NCI-H1436 (cell line): ENCODE measurements at regions not wholly inside any gene's neighbourhood (a gene's known extent, or its start where the extent isn't known, plus 50 kb on each side); places are given as distances from the start of the nearest gene placed in this dataset.

Experiments used
- DNase-seq: peaks from one replicate; lab custom pipeline; 2025; lab: John Stamatoyannopoulos, UW

DNA sequence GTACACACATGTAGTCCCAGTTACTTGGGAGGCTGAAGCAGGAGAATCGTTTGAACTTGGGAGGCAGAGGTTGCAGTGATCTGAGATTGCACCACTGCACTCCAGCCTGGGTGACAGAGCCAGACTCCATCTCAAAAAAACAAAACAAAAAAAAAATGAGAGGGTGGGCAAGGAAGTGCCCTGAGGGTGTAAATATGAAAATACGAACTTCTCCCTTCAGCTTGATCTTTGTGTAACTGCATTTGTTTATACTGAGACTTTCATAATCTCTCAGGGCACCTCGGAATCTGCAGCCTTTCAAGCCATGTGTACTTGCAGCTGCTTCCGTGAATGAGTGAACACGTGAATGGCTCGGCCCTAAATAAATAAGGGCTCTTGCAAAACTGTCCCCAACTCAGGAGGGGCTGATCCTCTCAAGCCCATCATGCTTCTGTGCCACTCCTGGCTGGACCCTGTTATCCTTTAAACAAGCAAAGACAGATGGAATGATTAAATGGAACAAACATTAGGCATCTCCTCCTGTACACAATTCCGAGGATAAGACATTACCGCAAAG lies 96.8 kb downstream of the BOD1L2 start:
- DNase-seq: no peak

DNA sequence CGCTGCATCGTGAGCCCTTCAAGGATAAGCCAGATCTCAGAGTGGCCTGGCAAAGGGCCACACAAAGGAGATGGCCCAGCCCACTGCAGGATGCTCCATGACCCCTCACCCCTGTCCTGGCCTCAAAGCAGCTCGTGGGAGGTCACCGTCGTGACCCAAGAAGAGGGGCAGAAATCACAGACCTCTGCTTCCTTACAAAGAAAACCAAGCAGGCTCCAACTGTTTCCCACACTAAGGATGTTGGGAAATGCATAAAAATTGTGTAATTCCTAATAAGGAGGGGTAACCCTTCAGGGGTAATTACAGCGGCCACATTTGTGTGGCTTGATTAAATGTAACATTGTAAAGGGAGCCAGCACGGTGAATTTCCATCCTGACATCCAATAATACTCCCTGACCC lies 102.3 kb downstream of the BOD1L2 start:
- DNase-seq: no peak

DNA sequence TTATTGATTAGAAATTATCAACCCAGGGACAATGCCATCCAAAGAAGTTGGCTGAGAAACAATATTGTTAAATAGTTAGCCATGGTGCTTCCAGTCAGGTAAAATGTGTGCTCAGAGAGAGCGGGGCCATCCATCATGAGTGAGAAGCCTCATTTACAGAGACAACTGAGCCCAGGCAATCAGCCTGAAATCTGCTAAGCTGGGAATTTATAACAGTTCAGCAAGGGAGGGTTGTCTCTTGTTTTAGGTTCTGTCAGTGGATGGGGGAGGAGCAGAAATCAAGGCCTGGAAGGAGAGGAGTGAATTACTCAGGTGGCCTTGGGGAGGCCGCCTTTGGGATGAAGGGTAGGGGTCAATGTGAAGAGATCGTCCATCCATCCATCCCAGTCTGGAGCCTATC lies 102.5 kb upstream of the ST8SIA3 start:
- DNase-seq: no peak

DNA sequence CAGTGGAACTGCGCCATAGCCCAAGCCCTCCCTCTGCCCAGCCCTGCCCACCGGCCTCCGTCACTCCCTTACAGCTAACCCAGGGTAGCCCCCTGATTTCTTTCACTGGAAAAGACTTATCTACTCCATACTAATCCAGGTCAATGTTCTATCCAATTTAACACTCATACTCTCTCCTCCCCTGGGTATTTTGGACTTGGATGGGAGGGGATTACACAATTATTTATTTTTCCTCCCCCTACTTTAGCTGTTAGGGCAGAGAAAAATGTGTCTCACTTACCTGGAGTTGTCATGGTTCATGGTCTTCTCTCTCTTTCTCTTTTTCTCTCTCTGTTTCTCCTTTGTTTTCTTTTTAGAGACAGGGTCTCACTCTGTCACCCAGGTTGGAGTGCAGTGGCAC lies 100.6 kb upstream of the ST8SIA3 start:
- DNase-seq: no peak

DNA sequence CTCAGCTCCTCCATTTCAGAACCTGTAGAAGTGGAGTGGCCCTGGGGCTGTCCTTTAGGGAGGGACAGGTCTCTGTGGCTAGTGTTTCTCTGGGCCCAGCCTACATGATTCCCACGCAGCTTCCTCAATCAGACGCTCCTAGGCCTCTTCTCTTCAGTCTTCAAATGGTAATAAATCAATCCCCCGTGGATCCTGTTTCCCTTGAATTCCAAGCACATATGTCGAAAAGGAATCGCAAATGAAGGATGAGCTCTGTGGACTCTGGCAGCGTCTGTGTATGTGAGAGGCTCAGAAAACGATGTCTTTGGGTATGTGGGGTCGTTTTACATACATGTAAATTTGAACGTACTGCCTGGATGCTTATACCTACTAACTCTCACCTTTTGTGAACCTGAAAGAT lies 98.5 kb upstream of the ST8SIA3 start:
- no peak for DNase-seq

DNA sequence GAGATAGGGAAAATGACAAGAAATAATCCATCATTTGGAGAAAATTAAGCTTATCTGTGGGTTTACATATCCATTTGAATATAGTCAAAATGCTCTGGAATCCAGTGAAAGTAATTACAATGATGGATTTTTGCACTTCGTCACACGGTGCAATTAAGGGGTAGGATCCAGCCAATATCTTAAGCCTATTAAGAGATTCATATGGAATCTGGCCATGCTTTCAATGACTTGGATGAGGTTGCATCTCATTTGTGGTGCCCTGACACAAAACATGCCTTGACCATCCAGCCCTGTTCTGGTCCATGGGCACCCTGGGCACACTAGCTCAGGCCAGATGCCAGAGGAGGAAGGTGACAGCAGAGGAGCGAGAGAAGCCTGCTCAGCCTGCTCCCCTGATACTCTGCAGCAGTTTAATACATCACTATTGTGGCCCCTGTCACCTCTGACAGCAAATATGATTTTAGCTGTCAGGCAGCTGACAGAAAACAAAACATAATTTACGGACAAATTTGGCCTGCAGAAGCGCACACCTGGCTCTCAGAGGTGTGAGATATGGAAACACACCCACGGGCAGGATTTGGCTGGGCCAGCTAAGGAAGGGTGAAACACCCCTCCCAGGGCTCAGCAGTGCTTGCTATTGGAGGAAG lies 94.1 kb upstream of the ST8SIA3 start:
- DNase-seq: no peak

DNA sequence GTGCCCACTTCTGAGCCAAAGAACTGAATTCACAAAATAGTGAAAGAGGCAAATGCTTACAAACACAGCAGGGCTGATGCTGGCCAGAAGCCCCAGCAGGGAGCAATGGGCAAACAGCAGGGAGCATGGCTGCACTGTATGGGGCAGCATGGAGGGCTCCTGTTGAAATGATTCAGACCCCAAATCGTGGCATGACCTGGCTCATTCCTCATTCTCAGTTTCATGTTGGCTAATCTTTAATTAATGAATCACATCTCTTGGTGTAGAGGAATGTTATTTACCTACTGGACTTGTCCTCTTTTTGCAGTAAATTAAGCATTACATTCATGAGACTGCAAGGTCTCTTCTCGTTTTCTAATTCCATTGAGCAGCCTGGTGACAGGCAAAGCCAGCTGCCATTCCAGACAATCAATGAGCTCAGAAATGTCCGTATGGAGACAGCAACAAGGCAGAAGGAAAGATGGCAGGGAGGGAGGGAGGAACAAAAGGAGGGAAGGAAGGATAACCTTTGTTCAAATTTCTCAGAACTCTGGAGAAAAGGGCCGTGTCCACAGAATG lies 84.9 kb upstream of the ST8SIA3 start:
- no peak for DNase-seq

DNA sequence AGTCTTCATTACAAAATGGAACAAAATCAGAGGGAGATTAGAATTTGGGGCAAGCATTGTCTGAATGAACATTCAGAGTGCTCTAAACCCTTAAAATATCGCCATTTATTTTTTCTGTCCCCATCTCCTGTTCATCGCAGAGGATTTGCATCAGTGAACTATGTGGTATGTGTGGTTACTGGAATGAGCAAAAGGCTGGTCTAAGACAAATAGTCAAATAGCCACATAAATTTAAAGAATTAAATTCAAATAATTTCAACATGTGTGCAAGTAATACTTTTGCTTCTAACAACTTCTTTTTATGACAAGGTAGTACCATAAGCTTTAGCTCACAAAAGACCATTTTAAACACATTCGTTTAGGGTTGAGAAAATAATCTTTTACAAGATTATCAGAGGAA lies 82.6 kb upstream of the ST8SIA3 start:
- DNase-seq: no peak

DNA sequence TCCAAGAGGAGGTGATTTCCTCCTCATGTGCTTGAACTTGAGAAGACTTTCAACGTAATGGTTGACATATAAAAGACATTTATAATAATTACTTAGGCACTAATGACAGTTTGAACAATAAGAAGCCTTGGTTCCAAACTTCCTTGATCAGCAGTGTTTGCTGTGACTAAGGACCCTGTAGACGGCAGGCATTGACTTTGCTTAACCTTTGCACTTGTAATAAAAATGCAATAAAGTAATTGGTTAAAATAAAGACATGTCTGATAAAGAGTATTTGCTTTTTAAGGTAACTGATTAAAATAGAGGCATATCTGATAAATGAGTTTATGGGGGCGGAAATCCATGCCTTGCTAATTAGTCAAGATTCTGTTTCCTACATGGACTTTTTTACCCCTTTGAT lies 82.2 kb upstream of the ST8SIA3 start:
- no peak for DNase-seq

DNA sequence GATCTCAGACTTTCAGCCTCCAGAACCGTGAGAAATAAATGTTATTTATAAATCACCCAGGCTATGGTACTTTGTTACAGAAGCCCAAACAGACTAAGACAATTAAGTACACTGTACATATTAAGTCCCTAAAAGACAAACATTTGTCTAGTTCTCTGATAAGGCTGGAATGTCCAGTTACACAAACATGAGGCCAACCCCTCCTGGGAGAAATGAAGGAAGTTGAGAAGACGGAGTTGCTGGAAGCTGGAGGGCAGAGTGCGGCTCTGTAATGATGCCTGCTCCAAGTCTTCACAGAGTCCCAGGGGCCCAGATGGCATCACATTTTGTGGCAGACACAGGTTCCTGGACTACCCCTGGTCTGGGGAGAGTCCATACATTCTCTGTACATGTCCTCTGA lies 79.2 kb upstream of the ST8SIA3 start:
- DNase-seq: no peak

DNA sequence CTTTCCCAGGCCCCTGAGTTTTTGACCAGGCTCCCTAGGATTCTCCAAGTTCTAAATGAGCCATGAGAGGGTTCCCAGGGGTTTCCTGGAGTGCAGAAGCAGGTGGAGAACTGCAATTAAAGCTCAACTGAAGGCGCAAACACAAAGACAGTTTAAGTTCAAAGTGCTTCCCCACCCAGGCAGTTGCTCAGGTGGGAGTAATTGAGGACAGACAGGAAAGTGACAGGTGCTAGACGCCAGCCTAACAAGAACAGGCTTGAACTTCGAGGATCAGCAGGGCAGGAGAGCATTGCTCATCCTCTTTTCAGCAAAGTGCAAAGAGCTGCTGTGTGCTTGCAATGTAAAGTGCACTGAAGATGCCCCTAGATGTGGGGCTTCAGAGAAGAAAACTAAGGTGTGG lies 77.2 kb upstream of the ST8SIA3 start:
- DNase-seq: peak; percentile 61

DNA sequence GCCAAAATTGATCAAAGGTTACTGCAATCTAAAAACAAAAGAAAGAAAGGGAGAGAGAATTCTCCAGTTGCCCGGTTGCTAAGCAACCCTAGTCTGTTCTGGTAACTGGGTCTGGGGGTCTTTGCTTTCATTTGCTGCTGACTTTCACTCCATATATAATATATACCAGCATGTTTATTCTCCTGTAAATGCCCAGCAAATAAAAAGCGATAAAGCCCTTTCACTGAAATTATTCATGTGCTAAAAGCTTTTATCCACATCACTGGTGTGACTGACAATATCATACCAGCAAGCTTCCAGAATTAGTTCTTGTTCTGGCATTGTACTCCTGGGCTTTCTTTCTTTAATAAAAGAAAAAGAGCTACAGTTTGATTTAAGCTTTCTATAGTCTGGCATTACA lies 75.5 kb upstream of the ST8SIA3 start:
- no peak for DNase-seq

DNA sequence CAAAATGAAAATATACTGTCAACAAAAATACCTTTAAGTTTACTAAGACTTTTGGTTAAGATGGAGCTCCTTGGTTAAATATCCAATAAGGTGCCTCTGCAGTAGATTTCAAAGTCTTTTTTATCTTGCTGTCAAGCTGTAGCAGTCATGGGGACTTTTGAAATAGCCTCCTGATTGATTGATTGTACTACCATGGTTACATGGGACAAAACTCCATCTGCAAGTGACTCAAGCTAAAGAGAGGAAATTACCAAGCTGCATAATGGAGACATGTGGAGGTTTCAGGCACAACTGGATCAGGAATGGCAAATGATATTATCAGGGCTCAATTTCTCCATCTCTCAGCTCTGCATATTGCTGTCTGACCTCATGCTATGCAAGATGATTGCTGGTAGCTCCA lies 73.4 kb upstream of the ST8SIA3 start:
- DNase-seq: no peak

DNA sequence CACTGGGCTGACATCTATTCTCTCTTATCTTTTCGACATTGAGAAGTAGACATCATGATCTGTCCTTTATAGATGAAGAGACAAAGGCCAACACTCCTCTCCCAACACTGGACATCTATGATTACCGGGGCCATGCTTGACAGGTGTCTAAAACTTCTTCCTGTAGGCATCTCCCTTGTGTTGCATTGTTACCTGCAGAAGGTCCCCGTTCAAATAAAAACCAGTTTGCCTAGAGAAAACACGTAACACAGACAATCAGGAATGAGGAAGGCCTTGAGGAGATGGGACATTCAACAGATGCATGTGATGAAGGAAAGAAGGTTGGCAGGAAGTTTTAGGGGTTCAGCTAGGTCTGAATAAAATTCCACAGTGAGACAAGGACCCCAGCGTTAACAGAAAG lies 70.8 kb upstream of the ST8SIA3 start:
- DNase-seq: no peak

DNA sequence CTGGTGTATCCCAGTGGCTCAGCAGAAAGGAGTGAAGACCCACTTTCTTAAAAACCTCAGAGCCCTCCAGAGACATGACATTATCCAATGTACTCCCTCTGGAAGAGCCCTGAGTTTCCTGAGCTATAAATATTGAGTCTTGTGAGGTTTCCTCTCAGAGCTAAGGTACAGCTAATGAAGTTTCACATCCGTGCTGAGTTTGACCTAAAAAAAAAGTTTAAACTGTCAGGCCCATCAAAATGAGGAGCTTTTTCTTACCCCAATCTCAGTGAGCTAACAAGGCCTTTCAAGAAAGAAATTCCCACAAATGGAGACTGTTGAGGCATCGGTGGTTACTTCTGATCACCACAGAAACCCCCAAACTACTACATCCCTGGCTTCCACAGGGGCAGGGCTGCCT lies 65.4 kb upstream of the ST8SIA3 start:
- no peak for DNase-seq

DNA sequence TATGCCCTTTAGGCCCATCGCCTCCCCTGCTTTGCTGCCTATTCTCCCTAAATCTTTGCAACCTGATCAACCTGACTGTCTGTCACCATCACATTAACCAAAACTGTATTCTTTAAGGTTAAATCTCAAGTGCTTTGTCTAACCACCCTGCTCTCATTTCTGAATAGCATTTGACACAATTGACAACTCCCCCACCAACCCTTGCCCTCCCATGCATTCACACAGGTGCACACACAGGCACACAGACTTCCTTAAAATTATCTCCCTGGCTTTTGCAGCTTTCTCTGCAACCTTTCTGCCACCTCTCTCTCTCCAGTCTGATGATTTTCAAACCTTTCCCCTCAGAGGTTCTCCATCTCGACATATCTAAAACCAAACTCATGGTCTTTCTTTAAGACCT lies 64.6 kb upstream of the ST8SIA3 start:
- no peak for DNase-seq

DNA sequence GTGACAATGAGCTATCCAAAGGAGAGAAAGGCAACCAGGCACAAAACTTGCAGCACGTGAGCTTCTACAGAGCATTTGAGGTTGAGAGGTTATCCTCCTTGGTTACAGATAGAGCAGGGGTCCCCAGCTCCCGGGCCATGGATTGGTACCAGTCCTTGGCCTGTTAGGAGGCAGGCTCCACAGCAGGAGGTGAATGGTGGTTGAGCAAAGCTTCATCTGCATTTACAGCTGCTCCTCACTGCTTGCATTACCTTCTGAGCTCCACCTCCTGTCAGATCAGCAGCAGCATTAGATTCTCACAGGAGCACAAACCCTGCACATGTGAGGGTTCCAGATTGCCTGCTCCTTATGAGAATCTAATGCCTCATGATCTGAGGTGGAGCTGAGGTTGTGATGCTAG lies 57.8 kb upstream of the ST8SIA3 start:
- no peak for DNase-seq

DNA sequence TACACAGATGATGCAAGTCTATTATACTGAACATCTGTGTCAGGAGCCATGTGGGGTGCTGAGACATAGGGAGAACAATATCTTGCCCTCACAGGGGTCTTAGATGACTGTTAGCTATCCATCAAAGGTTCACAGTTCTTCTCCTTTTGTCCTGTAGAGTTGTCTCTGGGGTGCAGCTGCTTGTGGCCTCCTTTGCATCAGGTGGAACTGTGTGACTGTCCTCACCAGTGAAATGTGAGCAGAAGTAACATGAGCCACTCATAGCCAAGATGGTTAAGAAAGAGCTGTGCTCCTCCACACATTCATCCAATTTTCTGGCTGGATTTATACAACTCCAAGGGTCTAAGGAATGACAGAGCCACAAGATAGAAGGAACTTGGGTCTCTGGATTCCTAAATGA lies 56.0 kb upstream of the ST8SIA3 start:
- no peak for DNase-seq

DNA sequence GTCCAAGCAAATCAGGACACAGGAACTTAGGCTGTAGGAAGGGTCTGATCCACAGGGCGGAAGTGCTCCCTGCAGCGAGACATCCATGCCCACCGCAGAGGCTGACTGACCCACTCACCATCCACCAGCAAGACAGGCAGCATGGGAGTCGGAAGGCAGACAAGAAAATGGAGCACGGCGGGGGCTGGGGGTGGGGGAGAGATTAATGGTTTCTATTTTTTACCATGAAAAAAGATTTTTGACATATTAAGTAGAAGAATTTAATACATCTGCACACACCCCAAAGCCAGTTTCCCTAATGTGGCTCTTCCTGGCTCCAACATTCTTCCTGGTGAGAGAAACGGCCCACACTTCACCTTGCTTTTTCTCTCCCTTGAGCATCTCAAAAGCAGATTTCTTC lies 55.1 kb upstream of the ST8SIA3 start:
- DNase-seq: no peak

DNA sequence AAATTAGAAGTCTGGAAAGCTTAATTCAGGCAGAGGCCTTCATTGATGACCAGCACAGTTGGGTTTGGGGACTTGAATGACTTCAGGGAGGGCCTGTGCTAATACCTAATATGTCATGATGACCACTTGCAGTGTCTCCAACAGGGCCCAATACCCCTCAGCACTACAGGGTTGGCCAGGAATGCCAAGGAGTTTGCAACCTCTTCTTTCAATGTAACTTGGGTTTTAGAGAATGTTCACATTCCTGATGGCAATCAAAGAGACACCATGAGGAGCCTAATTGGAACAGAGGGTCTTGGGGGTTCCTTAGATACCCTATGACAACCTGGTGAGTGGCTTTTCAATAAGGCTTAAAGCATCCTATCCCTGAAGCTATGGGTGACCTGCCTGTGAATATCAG lies 52.4 kb upstream of the ST8SIA3 start:
- DNase-seq: no peak

DNA sequence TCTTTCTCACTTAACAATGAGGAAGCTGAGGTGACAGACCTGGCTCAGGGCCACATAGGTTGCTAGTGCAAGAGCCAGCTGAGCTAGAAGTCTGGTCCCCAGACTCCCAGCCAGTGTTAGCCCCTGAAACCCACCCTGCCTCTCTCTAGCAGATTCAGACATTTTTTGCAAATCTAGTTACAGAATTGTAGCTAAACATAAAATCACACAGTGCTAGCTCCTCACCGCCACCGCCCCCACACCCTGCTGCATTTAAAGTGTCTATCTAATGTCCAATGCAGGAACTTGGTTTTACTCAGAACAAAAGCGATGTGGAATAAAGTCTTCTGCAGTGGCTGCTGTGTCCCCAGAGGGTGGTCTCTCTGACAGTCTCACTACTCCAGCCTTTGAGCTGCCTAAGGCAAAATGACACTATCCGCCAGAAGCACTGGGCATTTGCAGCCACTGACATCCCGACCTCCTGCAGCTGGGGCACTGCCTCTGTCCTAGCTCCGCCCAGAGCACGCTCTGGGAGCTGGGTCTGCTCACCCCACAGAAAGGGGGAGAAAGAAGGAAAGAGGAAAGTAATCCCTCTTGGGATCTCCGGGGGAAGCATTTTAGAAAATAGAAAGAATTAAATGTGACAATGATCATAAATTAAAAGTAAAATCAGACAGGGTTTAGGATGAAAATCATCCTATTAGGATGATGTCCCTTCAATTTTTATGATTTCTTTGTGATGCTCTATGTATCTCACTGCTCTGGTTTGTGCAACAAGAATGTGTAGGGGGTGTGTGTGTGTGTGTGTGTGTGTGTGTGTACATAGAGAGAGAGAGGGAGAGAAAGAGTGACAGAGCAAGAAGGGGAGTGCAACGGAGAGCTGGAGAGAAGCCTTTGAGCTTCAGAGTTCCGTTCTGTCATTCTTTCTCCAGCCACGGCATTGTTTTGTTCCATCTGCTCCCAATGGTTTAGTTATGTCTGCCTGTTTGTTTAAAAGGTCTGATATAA lies 50.5 kb upstream of the ST8SIA3 start:
- DNase-seq: no peak
